ENCODE measurements at regions not wholly inside any gene's neighbourhood (a gene's known extent, or its start where the extent isn't known, plus 50 kb on each side); places are given as distances from the start of the nearest gene placed in this dataset.

- DNase-seq (ENCODE audit: low read depth): no peak
These were observed 234.3 kb upstream of the CIBAR2 start for GRCh38 chr16:85346404-85347212.

- DNase-seq (ENCODE audit: low read depth): no peak
These were observed 234.9 kb upstream of the CIBAR2 start for GRCh38 chr16:85347213-85347591.

- DNase-seq (ENCODE audit: low read depth): no peak
These were observed 236.0 kb upstream of the CIBAR2 start for GRCh38 chr16:85348065-85348840.

- DNase-seq (ENCODE audit: low read depth): no peak
These were observed 236.7 kb upstream of the CIBAR2 start for GRCh38 chr16:85348911-85349334.

GRCh38 chr16:85349365-85350145 lies 237.3 kb upstream of the CIBAR2 start:
- no peak for DNase-seq (ENCODE audit: low read depth)

- DNase-seq (ENCODE audit: low read depth): no peak
These were observed 238.0 kb upstream of the CIBAR2 start for GRCh38 chr16:85350146-85350728.

- peak; percentile 93 for DNase-seq (ENCODE audit: low read depth)
These were observed 238.7 kb upstream of the CIBAR2 start for GRCh38 chr16:85350973-85351372.

- no peak for DNase-seq (ENCODE audit: low read depth)
These were observed 240.7 kb upstream of the CIBAR2 start for GRCh38 chr16:85353013-85353412.

- no peak for DNase-seq (ENCODE audit: low read depth)
These were observed 241.8 kb upstream of the CIBAR2 start for GRCh38 chr16:85353839-85354685.

GRCh38 chr16:85354686-85355514 lies 242.6 kb upstream of the CIBAR2 start:
- DNase-seq (ENCODE audit: low read depth): no peak

- DNase-seq (ENCODE audit: low read depth): no peak
These were observed 243.2 kb upstream of the CIBAR2 start for GRCh38 chr16:85355515-85355837.

- no peak for DNase-seq (ENCODE audit: low read depth)
These were observed 243.9 kb upstream of the CIBAR2 start for GRCh38 chr16:85356157-85356556.

- DNase-seq (ENCODE audit: low read depth): no peak
These were observed 245.1 kb upstream of the CIBAR2 start for GRCh38 chr16:85357323-85357722.

GRCh38 chr16:85357924-85358505 lies 245.7 kb upstream of the CIBAR2 start:
- DNase-seq (ENCODE audit: low read depth): no peak

- no peak for DNase-seq (ENCODE audit: low read depth)
These were observed 246.5 kb upstream of the CIBAR2 start for GRCh38 chr16:85358704-85359146.

GRCh38 chr16:85359147-85359822 lies 247.0 kb upstream of the CIBAR2 start:
- DNase-seq (ENCODE audit: low read depth): no peak

- DNase-seq (ENCODE audit: low read depth): no peak
These were observed 248.3 kb upstream of the CIBAR2 start for GRCh38 chr16:85360323-85361277.

GRCh38 chr16:85361441-85362118 lies 249.3 kb upstream of the CIBAR2 start:
- DNase-seq (ENCODE audit: low read depth): no peak

Data from HS-27A (cell line).